ENCODE measurements at regions not wholly inside any gene's neighbourhood (a gene's known extent, or its start where the extent isn't known, plus 50 kb on each side); places are given as distances from the start of the nearest gene placed in this dataset.

DNA sequence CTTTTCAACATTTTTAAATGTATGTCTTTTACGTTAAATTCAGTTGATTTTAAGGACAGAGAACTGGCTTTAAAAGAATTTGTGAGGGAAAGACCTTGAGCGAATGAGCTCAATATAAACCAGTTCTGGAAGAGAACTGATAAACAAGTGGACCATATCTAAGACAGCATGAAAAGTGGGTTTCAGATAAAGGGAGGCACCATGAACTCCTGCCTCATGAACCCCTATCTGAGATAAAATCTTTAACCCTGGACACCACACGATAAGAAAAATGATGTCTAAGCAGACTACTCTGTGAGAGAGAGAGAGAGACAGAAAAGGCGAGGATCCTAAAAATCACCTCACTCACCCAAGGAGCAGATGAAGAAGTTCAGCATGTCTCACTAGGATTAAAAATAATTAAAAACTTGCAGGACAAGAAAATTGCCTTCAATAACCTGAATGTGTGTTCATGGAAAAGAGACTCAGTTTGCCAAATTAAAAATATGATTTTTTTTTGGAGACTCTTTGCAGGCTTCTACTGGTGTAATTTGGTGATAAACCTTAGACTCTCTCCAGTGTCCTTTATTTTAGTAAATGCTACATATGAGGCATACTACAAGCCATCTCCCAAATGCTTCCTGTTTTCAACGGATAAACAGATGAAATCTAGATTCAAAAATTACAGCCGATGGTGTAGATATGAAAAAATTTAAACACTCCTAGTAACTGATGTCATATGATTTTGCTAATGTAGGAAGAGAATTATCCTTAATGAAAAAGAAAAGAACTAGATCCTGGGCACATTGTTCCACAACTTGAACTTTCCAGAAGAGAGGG, 299.5 kb downstream of the ADGB start:
- no peak overlapping the region for H3K9ac ChIP-seq (ENCODE audit: low read length)
- H3K27ac Mint-ChIP-seq (ENCODE audit: unreplicated experiment): no peak overlapping the region
- H3K4me1 ChIP-seq (ENCODE audit: insufficient read depth, low read length): no peaks in the 10 kb centered on the region
- H3K9me3 Mint-ChIP-seq (ENCODE audit: unreplicated experiment): peaks cover 4% of the 10 kb centered on the region
- no peaks in the 10 kb centered on the region for H4K20me1 ChIP-seq (ENCODE audit: insufficient read depth, low read length)
- H3K27me3 ChIP-seq (ENCODE audit: insufficient read depth, low read length): no peaks in the 10 kb centered on the region
- no peak for DNase-seq (ENCODE audit: low read depth)
- H3K79me2 ChIP-seq (ENCODE audit: insufficient read depth, low read length): no peaks in the 10 kb centered on the region
- no peak overlapping the region for H3K4me3 Mint-ChIP-seq (ENCODE audit: unreplicated experiment)
- H3K4me1 Mint-ChIP-seq (ENCODE audit: low read depth, unreplicated experiment): peaks cover 3% of the 10 kb centered on the region
- TF ChIP-seq, protein P1, sequence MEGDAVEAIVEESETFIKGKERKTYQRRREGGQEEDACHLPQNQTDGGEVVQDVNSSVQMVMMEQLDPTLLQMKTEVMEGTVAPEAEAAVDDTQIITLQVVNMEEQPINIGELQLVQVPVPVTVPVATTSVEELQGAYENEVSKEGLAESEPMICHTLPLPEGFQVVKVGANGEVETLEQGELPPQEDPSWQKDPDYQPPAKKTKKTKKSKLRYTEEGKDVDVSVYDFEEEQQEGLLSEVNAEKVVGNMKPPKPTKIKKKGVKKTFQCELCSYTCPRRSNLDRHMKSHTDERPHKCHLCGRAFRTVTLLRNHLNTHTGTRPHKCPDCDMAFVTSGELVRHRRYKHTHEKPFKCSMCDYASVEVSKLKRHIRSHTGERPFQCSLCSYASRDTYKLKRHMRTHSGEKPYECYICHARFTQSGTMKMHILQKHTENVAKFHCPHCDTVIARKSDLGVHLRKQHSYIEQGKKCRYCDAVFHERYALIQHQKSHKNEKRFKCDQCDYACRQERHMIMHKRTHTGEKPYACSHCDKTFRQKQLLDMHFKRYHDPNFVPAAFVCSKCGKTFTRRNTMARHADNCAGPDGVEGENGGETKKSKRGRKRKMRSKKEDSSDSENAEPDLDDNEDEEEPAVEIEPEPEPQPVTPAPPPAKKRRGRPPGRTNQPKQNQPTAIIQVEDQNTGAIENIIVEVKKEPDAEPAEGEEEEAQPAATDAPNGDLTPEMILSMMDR (IDR thresholded peaks at IDR 0.05; ENCODE audit: insufficient read depth, low read depth, low read length): no peak
- no peak for TF ChIP-seq EZH2 (IDR thresholded peaks at IDR 0.05; ENCODE audit: insufficient read depth, low read length)
- no peaks in the 10 kb centered on the region for H3K36me3 Mint-ChIP-seq (ENCODE audit: low read depth, unreplicated experiment)
- no peak overlapping the region for H2AFZ ChIP-seq (ENCODE audit: low read depth, low read length)
- no peak for FAIRE-seq
- H3K36me3 ChIP-seq (ENCODE audit: insufficient read depth, low read length): no peaks in the 10 kb centered on the region
- no peaks in the 10 kb centered on the region for H3K9me3 ChIP-seq (ENCODE audit: insufficient read depth, low read depth, low read length)
- peaks cover 1% of the 10 kb centered on the region for H3K27me3 Mint-ChIP-seq (ENCODE audit: low read depth, unreplicated experiment)
- H3K4me2 ChIP-seq (ENCODE audit: low read length): no peak overlapping the region
- no peak overlapping the region for H3K27ac ChIP-seq (ENCODE audit: low read depth, low read length)
- H3K4me3 ChIP-seq (ENCODE audit: insufficient read depth, low read depth, low read length): no peak overlapping the region

DNA sequence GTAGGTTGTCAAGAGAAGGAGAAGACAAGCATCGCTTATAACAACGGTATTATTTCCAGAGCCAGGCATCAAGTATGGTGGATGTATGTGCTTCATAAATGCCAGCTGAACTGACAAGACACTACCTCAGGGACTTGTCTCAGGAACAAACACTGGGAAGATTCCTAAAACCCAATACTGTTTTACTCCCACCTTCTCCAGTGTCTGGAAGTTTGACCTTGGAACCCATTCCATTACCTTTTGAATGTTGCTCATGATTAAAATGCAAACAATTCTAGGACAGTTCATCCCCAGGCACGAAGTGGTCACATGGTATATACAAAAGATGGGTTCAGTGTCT, 300.1 kb downstream of the ADGB start:
- Mint-ChIP-seq H3K4me1 (ENCODE audit: low read depth, unreplicated experiment) (peaks cover 3% of the 10 kb centered on the region), H3K27ac (ENCODE audit: unreplicated experiment) (no peak overlapping the region), H3K4me3 (ENCODE audit: unreplicated experiment) (no peak overlapping the region), H3K9me3 (ENCODE audit: unreplicated experiment) (peaks cover 4% of the 10 kb centered on the region), H3K27me3 (ENCODE audit: low read depth, unreplicated experiment) (peaks cover 1% of the 10 kb centered on the region), H3K36me3 (ENCODE audit: low read depth, unreplicated experiment) (no peaks in the 10 kb centered on the region)
- no peak for TF ChIP-seq EZH2 (IDR thresholded peaks at IDR 0.05; ENCODE audit: insufficient read depth, low read length)
- TF ChIP-seq, protein P1 (IDR thresholded peaks at IDR 0.05; ENCODE audit: insufficient read depth, low read depth, low read length): no peak
- H3K4me3 ChIP-seq (ENCODE audit: insufficient read depth, low read depth, low read length): no peak overlapping the region
- H4K20me1 ChIP-seq (ENCODE audit: insufficient read depth, low read length): no peaks in the 10 kb centered on the region
- H3K27ac ChIP-seq (ENCODE audit: low read depth, low read length): no peak overlapping the region
- H3K9me3 ChIP-seq (ENCODE audit: insufficient read depth, low read depth, low read length): no peaks in the 10 kb centered on the region
- H3K79me2 ChIP-seq (ENCODE audit: insufficient read depth, low read length): no peaks in the 10 kb centered on the region
- DNase-seq (ENCODE audit: low read depth): no peak
- FAIRE-seq: no peak
- no peak overlapping the region for H3K9ac ChIP-seq (ENCODE audit: low read length)
- no peak overlapping the region for H2AFZ ChIP-seq (ENCODE audit: low read depth, low read length)
- H3K27me3 ChIP-seq (ENCODE audit: insufficient read depth, low read length): no peaks in the 10 kb centered on the region
- no peak overlapping the region for H3K4me2 ChIP-seq (ENCODE audit: low read length)
- H3K36me3 ChIP-seq (ENCODE audit: insufficient read depth, low read length): no peaks in the 10 kb centered on the region
- no peaks in the 10 kb centered on the region for H3K4me1 ChIP-seq (ENCODE audit: insufficient read depth, low read length)
